Activated gamma-delta T cell treated with anti-CD3 and anti-CD28 coated beads, Interleukin-2, amount 50 U/mL, for 16 hours (primary cell): ENCODE measurements at regions not wholly inside any gene's neighbourhood (a gene's known extent, or its start where the extent isn't known, plus 50 kb on each side); places are given as distances from the start of the nearest gene placed in this dataset.

ENCODE experiments used
- DNase-seq: peaks from one replicate; pipeline ENCODE4 v3.0.0-alpha.2; 2020; ENCODE audit warnings: low read depth

DNA sequence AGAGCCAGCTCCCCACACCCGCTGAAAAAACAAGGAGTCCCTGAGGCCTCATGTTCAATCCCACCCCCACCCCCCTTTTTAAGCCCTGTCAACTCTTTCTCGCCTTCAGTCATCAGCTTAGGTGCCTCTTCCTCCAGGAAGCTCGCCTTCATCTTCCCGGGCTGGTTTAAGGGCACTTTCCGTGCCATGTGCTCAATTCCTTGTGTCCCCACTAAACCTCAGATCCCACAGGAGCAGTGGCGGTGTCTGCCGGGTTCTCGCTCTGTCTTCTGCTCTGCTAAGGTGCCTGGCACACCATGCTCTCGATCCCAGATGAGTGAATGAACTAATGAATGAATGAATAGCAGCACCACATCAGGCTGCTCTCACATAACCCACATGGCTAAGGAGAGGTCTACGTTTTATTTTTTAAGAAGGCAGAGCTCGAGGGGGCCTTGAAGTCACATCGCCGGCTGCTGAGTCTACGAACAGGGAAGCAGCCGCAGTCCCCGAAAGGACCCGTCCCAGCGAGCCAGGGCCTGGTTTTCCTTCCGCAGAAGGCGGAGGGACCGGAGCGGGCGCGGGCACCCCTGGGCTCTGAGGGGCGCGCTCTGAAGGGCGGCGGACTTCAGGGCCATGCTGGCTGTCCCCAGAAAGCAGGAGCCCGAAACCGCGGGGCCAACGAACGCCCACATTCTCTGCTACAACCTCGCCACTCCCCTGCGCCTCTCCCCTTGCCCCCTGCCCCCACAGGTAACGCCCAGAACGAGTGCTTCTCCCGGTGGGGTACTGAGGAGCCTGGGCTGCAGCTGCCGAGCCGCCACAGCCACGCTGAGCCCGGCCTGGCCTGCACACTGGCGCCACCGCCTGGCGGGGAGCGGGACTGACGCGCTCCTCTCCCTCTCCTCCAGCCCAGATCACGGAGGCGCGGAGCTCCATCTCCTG, 73.4 kb upstream of the KCNMA1 start:
- DNase-seq = peak; percentile 59

- no peak for DNase-seq
Measured at GRCh38 chr10:77710081-77710551, 72.5 kb upstream of the KCNMA1 start.

DNA sequence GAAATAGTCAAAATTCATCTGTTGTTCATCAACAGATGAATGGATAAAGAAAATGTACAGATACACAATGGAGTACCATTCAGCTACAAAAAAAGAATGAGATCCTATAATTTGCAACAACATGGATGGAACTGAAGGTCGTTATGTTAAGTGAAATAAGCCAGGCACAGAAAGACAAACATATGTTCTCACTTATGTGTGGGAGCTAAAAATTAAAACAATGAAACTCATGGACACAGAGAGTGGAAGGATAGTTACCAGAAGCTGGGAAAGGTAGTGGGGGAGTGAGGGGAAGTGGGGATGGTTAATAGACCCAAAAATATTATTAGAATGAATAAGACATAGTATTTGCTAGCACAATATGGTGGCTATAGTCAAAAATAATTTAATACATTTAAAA, 70.0 kb upstream of the KCNMA1 start:
- no peak for DNase-seq

DNA sequence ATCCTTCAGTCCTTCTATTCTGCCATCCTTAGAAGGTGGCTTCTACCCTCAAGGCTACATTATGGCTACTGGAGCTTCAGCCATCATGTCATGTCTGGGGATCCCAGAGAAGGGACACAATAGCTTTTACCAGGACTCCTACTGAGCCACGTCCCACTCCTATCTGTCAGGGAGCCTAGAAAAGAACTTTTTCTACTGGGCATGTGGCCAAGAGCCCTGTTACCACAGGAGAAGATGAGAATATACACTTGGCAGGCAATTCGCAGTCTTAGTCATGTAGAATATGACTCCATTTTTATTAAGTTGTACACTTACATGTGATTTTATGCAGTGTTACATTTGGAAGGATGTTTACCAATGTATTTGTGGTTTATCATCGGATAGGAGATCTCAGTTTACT, 64.6 kb upstream of the KCNMA1 start:
- DNase-seq = no peak

- DNase-seq = no peak
Measured at GRCh38 chr10:77700086-77700485, 62.5 kb upstream of the KCNMA1 start.

DNA sequence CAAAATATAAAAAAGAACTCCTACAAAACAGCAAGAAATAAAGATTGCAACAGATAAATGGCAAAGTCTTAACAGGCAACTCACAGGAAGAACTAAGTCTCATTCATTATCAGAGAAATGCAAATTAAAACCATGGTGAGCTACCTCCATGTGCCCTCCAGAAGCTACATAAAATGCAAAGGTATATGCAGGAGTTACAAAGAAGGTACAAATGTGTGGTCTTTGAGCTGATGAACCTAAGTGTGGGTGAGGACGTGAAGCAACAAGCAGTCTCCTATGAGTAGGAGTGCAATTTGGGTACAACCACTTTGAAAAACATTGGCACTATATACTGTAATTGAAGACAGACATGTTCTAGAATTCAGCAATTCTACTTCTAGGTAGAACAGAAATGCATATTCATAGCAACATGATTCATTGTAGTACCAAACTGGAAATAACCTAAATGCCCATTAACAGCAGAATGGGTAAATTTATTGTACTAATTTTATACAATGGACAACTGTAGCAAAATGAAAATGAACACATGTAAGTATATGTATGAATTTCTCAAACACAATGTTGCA, 61.6 kb upstream of the KCNMA1 start:
- DNase-seq = no peak

- DNase-seq = no peak
Measured at GRCh38 chr10:77698267-77698931, 60.8 kb upstream of the KCNMA1 start.

DNA sequence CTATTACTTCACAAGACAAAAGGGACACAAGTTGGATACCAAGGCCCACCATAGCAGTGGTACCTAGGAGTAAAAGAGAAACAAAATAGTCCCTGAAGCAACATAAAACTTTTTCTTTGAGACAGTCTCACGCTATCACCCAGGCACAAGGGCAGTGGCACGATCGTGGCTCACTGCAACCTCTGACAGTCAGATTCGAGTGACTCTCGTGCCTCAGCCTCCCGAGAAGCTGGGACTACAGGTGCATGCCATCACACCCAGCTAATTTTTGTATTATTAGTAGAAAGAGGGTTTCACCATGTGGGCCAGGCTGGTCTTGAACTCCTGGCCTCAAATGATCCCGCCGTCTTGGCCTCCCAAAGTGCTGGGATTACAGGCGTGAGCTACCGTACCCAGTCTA, 59.0 kb upstream of the KCNMA1 start:
- no peak for DNase-seq

- DNase-seq = no peak
Measured at GRCh38 chr10:77695186-77695585, 57.6 kb upstream of the KCNMA1 start.

- no peak for DNase-seq
Measured at GRCh38 chr10:77692782-77693181, 55.2 kb upstream of the KCNMA1 start.

- no peak for DNase-seq
Measured at GRCh38 chr10:77689339-77689738, 51.7 kb upstream of the KCNMA1 start.

GRCh38 chr10:77687621-77688020, 50.0 kb upstream of the KCNMA1 start:
- no peak for DNase-seq
